ENCODE measurements at regions not wholly inside any gene's neighbourhood (a gene's known extent, or its start where the extent isn't known, plus 50 kb on each side); places are given as distances from the start of the nearest gene placed in this dataset.

- H3K9ac ChIP-seq (ENCODE audit: low read depth, low read length), result no peak overlapping the region
- H3K36me3 ChIP-seq (ENCODE audit: insufficient read depth, low read length), result no peaks in the 10 kb centered on the region
- H3K4me3 ChIP-seq (ENCODE audit: low read length), result no peak overlapping the region
- peaks cover 3% of the 10 kb centered on the region for H3K4me1 ChIP-seq (ENCODE audit: control insufficient read depth, insufficient read depth, low read length)
- H3K9me3 ChIP-seq (replicated peaks; ENCODE audit: low read length), result no peaks in the 10 kb centered on the region
- no peaks in the 10 kb centered on the region for H3K27me3 ChIP-seq (ENCODE audit: control insufficient read depth, insufficient read depth, low read length)
- H3K4me2 ChIP-seq (ENCODE audit: low read length), result no peak overlapping the region
These were observed 382.1 kb upstream of the TBL1XR1 start for GRCh38 chr3:177579419-177579818.

DNA sequence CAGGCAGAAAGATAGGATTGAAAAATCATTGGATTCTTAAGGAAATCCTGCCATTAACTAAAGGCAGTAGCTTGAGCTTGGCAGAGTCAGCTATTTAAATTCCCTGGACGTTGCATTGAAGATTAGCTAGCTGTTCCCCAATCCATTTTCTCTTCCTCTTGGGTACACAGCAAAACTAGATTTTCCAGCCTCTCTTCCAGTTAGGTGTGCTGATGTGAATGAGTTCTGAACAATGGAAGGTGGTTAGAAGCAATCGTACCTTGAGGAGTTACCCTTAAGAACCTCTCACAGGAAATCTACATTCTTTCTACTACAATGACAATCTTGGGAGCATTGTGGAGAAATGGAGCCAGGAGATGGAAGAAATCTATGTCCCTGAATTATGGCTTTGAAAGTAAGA lies 383.2 kb upstream of the TBL1XR1 start:
- Histone ChIP-seq H3K4me3 (ENCODE audit: low read length) (no peak overlapping the region), H3K4me1 (ENCODE audit: control insufficient read depth, insufficient read depth, low read length) (no peaks in the 10 kb centered on the region), H3K9me3 (replicated peaks; ENCODE audit: low read length) (no peaks in the 10 kb centered on the region), H3K36me3 (ENCODE audit: insufficient read depth, low read length) (no peaks in the 10 kb centered on the region), H3K9ac (ENCODE audit: low read depth, low read length) (no peak overlapping the region), H3K4me2 (ENCODE audit: low read length) (no peak overlapping the region), H3K27me3 (ENCODE audit: control insufficient read depth, insufficient read depth, low read length) (no peaks in the 10 kb centered on the region)

DNA sequence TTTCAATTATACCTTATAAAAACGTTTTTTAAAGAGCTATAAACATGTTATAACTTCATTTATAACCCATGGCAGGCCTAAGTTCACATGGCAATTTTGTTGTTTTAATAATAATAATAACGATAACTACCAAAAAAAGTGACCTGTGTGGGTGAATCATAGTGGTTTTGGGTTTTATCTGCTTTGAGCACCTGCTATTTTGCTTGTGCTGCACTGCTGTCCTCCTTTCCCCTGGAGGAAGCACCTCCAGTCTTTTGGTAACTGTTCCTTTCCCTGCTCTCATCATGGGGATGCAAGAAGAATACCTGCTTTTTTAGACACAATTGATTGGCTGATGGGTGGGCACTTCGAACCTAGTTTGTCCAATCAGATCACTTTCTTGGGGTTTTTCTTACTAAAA lies 388.0 kb upstream of the TBL1XR1 start:
- Histone ChIP-seq H3K9me3 (replicated peaks; ENCODE audit: low read length) (no peaks in the 10 kb centered on the region), H3K27me3 (ENCODE audit: control insufficient read depth, insufficient read depth, low read length) (no peaks in the 10 kb centered on the region), H3K36me3 (ENCODE audit: insufficient read depth, low read length) (no peaks in the 10 kb centered on the region), H3K4me1 (ENCODE audit: control insufficient read depth, insufficient read depth, low read length) (peaks cover 16% of the 10 kb centered on the region), H3K4me2 (ENCODE audit: low read length) (no peak overlapping the region), H3K9ac (ENCODE audit: low read depth, low read length) (no peak overlapping the region), H3K4me3 (ENCODE audit: low read length) (no peak overlapping the region)

- Histone ChIP-seq H3K4me1 (ENCODE audit: control insufficient read depth, insufficient read depth, low read length) (peaks cover 53% of the 10 kb centered on the region), H3K9ac (ENCODE audit: low read depth, low read length) (peak overlapping the region; percentile 53), H3K4me3 (ENCODE audit: low read length) (no peak overlapping the region), H3K4me2 (ENCODE audit: low read length) (no peak overlapping the region), H3K9me3 (replicated peaks; ENCODE audit: low read length) (no peaks in the 10 kb centered on the region), H3K27me3 (ENCODE audit: control insufficient read depth, insufficient read depth, low read length) (no peaks in the 10 kb centered on the region), H3K36me3 (ENCODE audit: insufficient read depth, low read length) (no peaks in the 10 kb centered on the region)
These were observed 391.9 kb upstream of the TBL1XR1 start for GRCh38 chr3:177589041-177589650.

GRCh38 chr3:177589911-177590381 lies 392.7 kb upstream of the TBL1XR1 start:
- Histone ChIP-seq H3K4me1 (ENCODE audit: control insufficient read depth, insufficient read depth, low read length) (peaks cover 60% of the 10 kb centered on the region), H3K9ac (ENCODE audit: low read depth, low read length) (peak overlapping the region; percentile 53), H3K9me3 (replicated peaks; ENCODE audit: low read length) (no peaks in the 10 kb centered on the region), H3K4me3 (ENCODE audit: low read length) (no peak overlapping the region), H3K4me2 (ENCODE audit: low read length) (peak overlapping the region; percentile 38), H3K27me3 (ENCODE audit: control insufficient read depth, insufficient read depth, low read length) (no peaks in the 10 kb centered on the region), H3K36me3 (ENCODE audit: insufficient read depth, low read length) (no peaks in the 10 kb centered on the region)

DNA sequence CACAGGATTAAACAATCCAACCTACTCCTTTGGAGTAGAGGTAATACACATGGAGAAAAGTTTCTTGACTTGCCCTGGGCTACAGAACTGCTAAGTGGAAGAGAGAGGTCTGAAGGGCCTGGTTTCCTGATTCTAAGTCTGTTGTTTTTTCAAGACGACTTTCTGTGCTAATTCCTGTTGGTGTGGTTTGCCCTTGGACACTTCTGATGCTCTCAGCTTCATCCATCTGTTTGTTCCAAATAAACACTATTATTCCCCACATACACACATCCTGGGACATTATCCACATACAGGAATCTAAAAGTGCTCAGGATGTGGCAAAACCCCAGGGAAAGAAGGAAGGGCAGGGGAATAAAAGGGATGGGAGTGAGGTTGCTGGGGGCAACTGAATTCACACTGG lies 393.5 kb upstream of the TBL1XR1 start:
- no peak overlapping the region for H3K4me3 ChIP-seq (ENCODE audit: low read length)
- no peak overlapping the region for H3K9ac ChIP-seq (ENCODE audit: low read depth, low read length)
- H3K4me1 ChIP-seq (ENCODE audit: control insufficient read depth, insufficient read depth, low read length), result peaks cover 66% of the 10 kb centered on the region
- no peaks in the 10 kb centered on the region for H3K36me3 ChIP-seq (ENCODE audit: insufficient read depth, low read length)
- no peak overlapping the region for H3K4me2 ChIP-seq (ENCODE audit: low read length)
- no peaks in the 10 kb centered on the region for H3K27me3 ChIP-seq (ENCODE audit: control insufficient read depth, insufficient read depth, low read length)
- H3K9me3 ChIP-seq (replicated peaks; ENCODE audit: low read length), result no peaks in the 10 kb centered on the region

DNA sequence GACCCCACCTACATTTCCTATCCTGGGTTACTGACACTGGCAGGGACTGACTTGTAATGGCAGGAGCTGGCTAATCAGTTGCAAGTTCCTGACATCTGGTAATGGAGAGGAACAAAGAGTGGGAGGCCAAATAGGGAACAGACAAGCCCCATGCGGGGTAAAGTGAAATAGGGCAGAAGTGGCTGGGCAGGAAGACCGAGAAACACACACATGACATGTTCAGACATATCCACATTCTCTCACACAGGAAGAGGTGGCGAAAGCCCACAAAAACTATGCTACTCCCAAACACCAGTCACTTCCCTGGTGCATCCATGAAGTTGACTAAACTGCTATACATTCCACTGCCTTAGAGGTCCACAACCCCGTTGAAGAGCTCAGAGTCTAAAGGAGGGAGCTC lies 394.1 kb upstream of the TBL1XR1 start:
- Histone ChIP-seq H3K4me2 (ENCODE audit: low read length) (no peak overlapping the region), H3K4me1 (ENCODE audit: control insufficient read depth, insufficient read depth, low read length) (peaks cover 72% of the 10 kb centered on the region), H3K36me3 (ENCODE audit: insufficient read depth, low read length) (no peaks in the 10 kb centered on the region), H3K4me3 (ENCODE audit: low read length) (no peak overlapping the region), H3K9ac (ENCODE audit: low read depth, low read length) (peak overlapping the region; percentile 55), H3K9me3 (replicated peaks; ENCODE audit: low read length) (no peaks in the 10 kb centered on the region), H3K27me3 (ENCODE audit: control insufficient read depth, insufficient read depth, low read length) (no peaks in the 10 kb centered on the region)

DNA sequence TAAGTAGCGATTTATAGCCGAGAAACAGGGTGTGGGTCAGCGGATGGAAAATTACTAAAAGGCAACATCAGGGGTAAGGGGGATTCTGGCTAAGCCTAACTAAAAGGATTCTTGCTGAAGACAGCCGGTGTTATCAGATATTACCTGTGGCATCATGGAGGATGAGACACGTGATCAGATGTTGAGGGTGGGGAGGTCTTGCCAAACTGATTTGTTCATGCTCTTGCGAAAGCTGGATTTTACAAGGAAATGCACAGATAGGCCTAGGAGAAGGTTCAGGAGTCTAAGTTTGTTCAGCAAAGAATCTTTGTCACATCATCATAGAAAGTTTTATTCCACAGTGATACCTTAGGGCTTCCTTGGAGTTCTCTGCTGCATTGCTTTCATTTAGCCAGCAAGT lies 396.8 kb upstream of the TBL1XR1 start:
- H3K36me3 ChIP-seq (ENCODE audit: insufficient read depth, low read length), result no peaks in the 10 kb centered on the region
- H3K9me3 ChIP-seq (replicated peaks; ENCODE audit: low read length), result no peaks in the 10 kb centered on the region
- no peak overlapping the region for H3K4me2 ChIP-seq (ENCODE audit: low read length)
- no peaks in the 10 kb centered on the region for H3K27me3 ChIP-seq (ENCODE audit: control insufficient read depth, insufficient read depth, low read length)
- no peak overlapping the region for H3K9ac ChIP-seq (ENCODE audit: low read depth, low read length)
- H3K4me1 ChIP-seq (ENCODE audit: control insufficient read depth, insufficient read depth, low read length), result peaks cover 89% of the 10 kb centered on the region
- H3K4me3 ChIP-seq (ENCODE audit: low read length), result no peak overlapping the region

DNA sequence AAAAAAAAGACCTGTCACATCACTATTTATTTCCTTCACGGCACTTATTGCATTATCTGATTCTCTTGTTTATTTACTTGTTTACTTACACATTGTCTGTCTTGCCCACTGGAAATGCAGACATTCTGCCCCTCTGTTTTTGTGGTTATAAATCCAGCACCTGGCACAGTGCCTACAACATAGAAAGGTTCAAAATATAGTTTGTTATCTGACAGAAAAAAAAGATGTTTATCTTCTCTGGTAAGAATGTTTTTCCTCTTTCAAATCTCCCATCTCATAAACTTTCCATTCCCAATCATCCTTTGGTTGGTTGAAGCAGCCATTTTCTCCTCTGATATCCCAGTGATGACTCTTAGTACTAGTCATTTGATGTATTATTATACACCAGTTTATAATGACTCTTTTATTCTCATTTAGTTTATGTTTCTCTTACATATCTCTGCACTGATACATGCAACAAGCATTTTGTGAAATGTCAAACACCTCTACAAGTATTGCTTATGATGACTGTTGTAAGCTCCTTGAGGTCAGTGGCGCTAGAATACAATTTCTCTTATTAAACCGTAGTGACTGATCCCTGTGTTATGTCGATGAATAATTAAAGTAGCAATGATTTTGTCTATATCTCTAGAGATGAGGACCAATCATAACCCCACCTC lies 398.4 kb upstream of the TBL1XR1 start:
- no peaks in the 10 kb centered on the region for H3K9me3 ChIP-seq (replicated peaks; ENCODE audit: low read length)
- H3K36me3 ChIP-seq (ENCODE audit: insufficient read depth, low read length), result no peaks in the 10 kb centered on the region
- no peaks in the 10 kb centered on the region for H3K27me3 ChIP-seq (ENCODE audit: control insufficient read depth, insufficient read depth, low read length)
- H3K4me2 ChIP-seq (ENCODE audit: low read length), result no peak overlapping the region
- H3K4me3 ChIP-seq (ENCODE audit: low read length), result no peak overlapping the region
- H3K4me1 ChIP-seq (ENCODE audit: control insufficient read depth, insufficient read depth, low read length), result peaks cover 73% of the 10 kb centered on the region
- H3K9ac ChIP-seq (ENCODE audit: low read depth, low read length), result no peak overlapping the region

DNA sequence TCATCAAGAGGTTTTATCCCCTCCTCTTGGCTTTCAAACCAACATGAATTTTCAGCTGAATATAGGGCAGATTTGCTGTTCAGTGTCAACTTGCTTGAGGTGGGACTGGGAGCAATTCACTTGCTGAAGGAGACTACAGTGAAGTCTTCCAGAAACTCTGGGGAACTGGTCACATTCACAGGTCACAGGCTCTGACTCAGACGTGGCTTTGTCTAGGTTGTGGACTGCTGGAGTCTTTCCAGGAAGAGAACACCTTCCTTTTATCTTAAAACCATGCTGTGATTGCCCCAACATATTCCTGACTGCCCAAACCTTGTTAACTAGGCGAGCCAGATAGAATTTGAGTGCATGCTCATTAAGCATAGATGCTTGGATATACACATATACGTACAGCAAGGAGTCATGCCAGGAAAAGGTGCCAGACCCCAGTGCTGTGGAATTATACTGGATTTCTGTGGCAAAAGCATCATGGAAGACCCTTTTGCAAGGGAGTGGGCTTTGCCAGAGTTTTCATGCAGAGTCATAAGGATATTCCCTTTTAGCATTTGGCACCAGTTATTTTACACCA lies 399.1 kb upstream of the TBL1XR1 start:
- Histone ChIP-seq H3K9ac (ENCODE audit: low read depth, low read length) (no peak overlapping the region), H3K4me2 (ENCODE audit: low read length) (no peak overlapping the region), H3K4me3 (ENCODE audit: low read length) (no peak overlapping the region), H3K9me3 (replicated peaks; ENCODE audit: low read length) (no peaks in the 10 kb centered on the region), H3K36me3 (ENCODE audit: insufficient read depth, low read length) (no peaks in the 10 kb centered on the region), H3K27me3 (ENCODE audit: control insufficient read depth, insufficient read depth, low read length) (no peaks in the 10 kb centered on the region), H3K4me1 (ENCODE audit: control insufficient read depth, insufficient read depth, low read length) (peaks cover 67% of the 10 kb centered on the region)

- Histone ChIP-seq H3K27me3 (ENCODE audit: control insufficient read depth, insufficient read depth, low read length) (no peaks in the 10 kb centered on the region), H3K4me1 (ENCODE audit: control insufficient read depth, insufficient read depth, low read length) (peaks cover 62% of the 10 kb centered on the region), H3K9ac (ENCODE audit: low read depth, low read length) (peak overlapping the region; percentile 19), H3K4me2 (ENCODE audit: low read length) (peak overlapping the region; percentile 33), H3K9me3 (replicated peaks; ENCODE audit: low read length) (no peaks in the 10 kb centered on the region), H3K4me3 (ENCODE audit: low read length) (no peak overlapping the region), H3K36me3 (ENCODE audit: insufficient read depth, low read length) (no peaks in the 10 kb centered on the region)
These were observed 399.6 kb upstream of the TBL1XR1 start for GRCh38 chr3:177596816-177597271.
